SJSA1 (cell line): ENCODE measurements at regions not wholly inside any gene's neighbourhood (a gene's known extent, or its start where the extent isn't known, plus 50 kb on each side); places are given as distances from the start of the nearest gene placed in this dataset.
A peak's percentile ranks its signal among the peaks of the same experiment; 100 is the strongest.

Source experiments
- DNase-seq, 2 experiments: peaks; one replicate each; pipeline ENCODE4 v3.0.0-alpha.2; 2015 to 2020; ENCODE audit warnings: low spot score in 2 of 2, low read depth in 1 of 2
- H3K27ac ChIP-seq: fragments of 250-450 bp; sonication (Bioruptor Pico); 2 replicates; pipeline ENCODE4 v1.5.1; 2020; ENCODE audit warnings: mild to moderate bottlenecking, moderate library complexity
- H3K27me3 ChIP-seq: fragments of 250-450 bp; sonication (Bioruptor Pico); replicated peaks from 2 replicates; pipeline ENCODE4 v1.5.1; 2020; ENCODE audit warnings: mild to moderate bottlenecking, moderate library complexity
- H3K36me3 ChIP-seq: fragments of 250-450 bp; sonication (Bioruptor Pico); 2 replicates; pipeline ENCODE4 v1.5.1; 2020; ENCODE audit warnings: mild to moderate bottlenecking
- H3K4me1 ChIP-seq: fragments of 250-450 bp; sonication (Bioruptor Pico); replicated peaks from 2 replicates; pipeline ENCODE4 v1.6.1; 2021; ENCODE audit warnings: mild to moderate bottlenecking
- H3K4me3 ChIP-seq: fragments of 250-450 bp; sonication (Bioruptor Pico); 2 replicates; pipeline ENCODE4 v1.5.1; 2020; ENCODE audit warnings: mild to moderate bottlenecking
- H3K9me3 ChIP-seq: fragments of 250-450 bp; sonication (Bioruptor Pico); replicated peaks from 2 replicates; pipeline ENCODE4 v1.5.1; 2020; ENCODE audit warnings: mild to moderate bottlenecking

- no peak overlapping the region for H3K27ac ChIP-seq
- H3K4me1 ChIP-seq = 0 out of 2 replicates have a peak, but pooled peaks cover 2% of the 10 kb centered on the region
- H3K36me3 ChIP-seq = no peaks in the 10 kb centered on the region
- H3K4me3 ChIP-seq = no peak overlapping the region
- DNase-seq = no peak
- no peaks in the 10 kb centered on the region for H3K9me3 ChIP-seq
- H3K27me3 ChIP-seq = no peaks in the 10 kb centered on the region
Measured at GRCh38 chr4:20096911-20097310, 154.8 kb upstream of the SLIT2 start.

GRCh38 chr4:20095805-20096541 lies 155.7 kb upstream of the SLIT2 start:
- H3K4me1 ChIP-seq = 0 out of 2 replicates have a peak, but pooled peaks cover 2% of the 10 kb centered on the region
- H3K9me3 ChIP-seq = no peaks in the 10 kb centered on the region
- no peak overlapping the region for H3K4me3 ChIP-seq
- DNase-seq = no peak
- H3K36me3 ChIP-seq = no peaks in the 10 kb centered on the region
- no peak overlapping the region for H3K27ac ChIP-seq
- H3K27me3 ChIP-seq = no peaks in the 10 kb centered on the region

GRCh38 chr4:20091781-20092180 lies 159.9 kb upstream of the SLIT2 start:
- Histone ChIP-seq H3K4me1 (0 out of 2 replicates have a peak, but pooled peaks cover 2% of the 10 kb centered on the region), H3K9me3 (no peaks in the 10 kb centered on the region), H3K4me3 (no peak overlapping the region), H3K27ac (no peak overlapping the region), H3K27me3 (no peaks in the 10 kb centered on the region), H3K36me3 (no peaks in the 10 kb centered on the region)
- no peak for DNase-seq

- no peaks in the 10 kb centered on the region for H3K9me3 ChIP-seq
- H3K27ac ChIP-seq = no peak overlapping the region
- DNase-seq = no peak
- no peak overlapping the region for H3K4me3 ChIP-seq
- H3K27me3 ChIP-seq = no peaks in the 10 kb centered on the region
- H3K36me3 ChIP-seq = no peaks in the 10 kb centered on the region
- H3K4me1 ChIP-seq = no peaks in the 10 kb centered on the region
Measured at GRCh38 chr4:20087522-20087911, 164.2 kb upstream of the SLIT2 start.

DNA sequence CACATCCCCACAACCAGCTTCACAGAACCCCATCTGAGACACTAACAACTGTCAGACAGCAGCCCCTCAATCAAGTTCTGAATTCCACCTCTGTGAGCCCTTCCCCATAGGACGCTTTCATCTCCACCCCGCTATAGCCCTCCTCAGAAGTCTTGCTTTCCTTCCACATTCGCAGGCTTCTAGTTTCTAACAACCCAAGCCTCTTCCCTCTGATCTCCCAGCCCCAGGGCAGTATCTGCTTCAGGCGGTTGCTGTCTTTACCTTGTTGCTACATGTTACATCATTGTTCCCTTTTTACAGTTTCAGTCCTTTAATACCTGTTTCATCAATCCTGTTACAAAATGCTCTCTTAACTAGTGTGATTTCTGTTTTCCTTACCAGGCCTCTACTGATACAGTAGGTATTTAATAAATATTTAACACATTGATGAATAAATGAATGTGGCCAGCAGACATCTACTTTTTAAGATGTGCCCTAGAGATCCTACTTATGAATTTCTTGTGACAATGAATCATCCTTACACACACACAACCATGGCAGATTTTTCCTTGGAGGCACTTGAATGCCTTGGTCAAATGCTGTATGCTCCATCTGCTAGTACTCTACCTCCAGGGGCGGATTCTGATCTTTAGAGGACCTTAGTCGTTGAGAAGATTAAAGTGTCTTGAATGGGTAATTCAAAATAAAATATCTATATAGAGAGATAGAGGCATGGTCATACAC lies 164.7 kb upstream of the SLIT2 start:
- H3K27ac ChIP-seq = no peak overlapping the region
- H3K36me3 ChIP-seq = no peaks in the 10 kb centered on the region
- DNase-seq = no peak
- no peak overlapping the region for H3K4me3 ChIP-seq
- no peaks in the 10 kb centered on the region for H3K4me1 ChIP-seq
- H3K9me3 ChIP-seq = no peaks in the 10 kb centered on the region
- H3K27me3 ChIP-seq = no peaks in the 10 kb centered on the region

DNA sequence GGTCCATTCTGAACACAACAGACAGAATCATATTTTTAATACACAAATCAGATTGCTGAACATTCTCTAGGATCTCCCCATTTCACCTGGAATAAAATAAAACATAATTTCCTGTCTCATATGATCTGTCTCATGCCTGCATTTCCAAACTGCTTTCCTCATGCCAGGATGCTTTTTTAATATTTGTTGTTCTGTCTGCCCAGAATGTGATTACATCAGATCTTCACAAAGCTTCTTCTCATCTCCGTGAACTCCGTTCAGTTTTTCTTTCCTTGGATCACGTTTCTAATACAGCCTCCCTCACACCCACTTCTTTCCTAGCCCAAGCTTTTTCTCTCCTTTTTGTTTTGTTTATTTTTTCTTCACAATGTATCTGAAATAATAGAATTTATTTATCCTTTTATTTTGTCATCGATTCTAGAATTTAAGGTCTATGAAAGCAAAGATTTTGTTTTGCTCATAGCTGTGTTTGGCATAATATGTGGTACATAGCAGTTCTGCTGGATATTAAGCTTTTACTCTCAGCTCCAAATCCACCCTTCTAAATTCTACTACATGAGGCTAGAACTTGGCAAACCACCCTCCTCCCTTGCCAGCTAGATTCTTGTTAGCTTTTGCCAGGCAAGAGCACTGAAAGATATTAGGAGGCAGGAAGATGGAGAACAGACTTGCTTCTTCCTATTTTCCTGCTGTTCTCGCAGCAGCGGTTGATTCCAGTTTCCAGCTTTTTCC lies 165.5 kb upstream of the SLIT2 start:
- H3K9me3 ChIP-seq = no peaks in the 10 kb centered on the region
- no peaks in the 10 kb centered on the region for H3K4me1 ChIP-seq
- no peaks in the 10 kb centered on the region for H3K27me3 ChIP-seq
- no peak overlapping the region for H3K4me3 ChIP-seq
- no peak overlapping the region for H3K27ac ChIP-seq
- no peak for DNase-seq
- no peaks in the 10 kb centered on the region for H3K36me3 ChIP-seq

GRCh38 chr4:20085653-20086052 lies 166.1 kb upstream of the SLIT2 start:
- Histone ChIP-seq H3K27ac (no peak overlapping the region), H3K4me1 (no peaks in the 10 kb centered on the region), H3K27me3 (no peaks in the 10 kb centered on the region)

DNA sequence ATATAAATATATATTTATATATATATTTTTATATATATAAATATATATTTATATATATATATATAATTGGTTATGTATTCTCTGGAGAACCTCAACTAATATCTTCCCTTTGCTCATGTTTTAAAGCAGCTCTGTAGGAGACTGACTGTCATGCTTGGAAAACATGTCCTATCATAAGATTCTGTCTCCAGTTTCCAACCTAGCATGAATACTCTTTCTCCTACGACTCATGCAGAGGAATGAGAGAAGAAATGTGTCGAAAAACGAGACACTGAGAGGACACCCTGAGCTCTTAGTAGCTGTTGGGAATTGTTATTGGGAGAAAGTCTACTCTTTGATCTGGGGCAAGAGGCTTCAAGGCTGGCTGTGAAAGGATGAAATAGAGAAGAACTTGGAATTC lies 166.5 kb upstream of the SLIT2 start:
- no peak for DNase-seq
- H3K27me3 ChIP-seq = no peaks in the 10 kb centered on the region

More at GRCh38 chr4:20085653-20086052, 166.1 kb upstream of the SLIT2 start:
- Histone ChIP-seq H3K4me3 (no peak overlapping the region), H3K36me3 (no peaks in the 10 kb centered on the region), H3K9me3 (no peaks in the 10 kb centered on the region)
- no peak for DNase-seq

GRCh38 chr4:20084488-20084887 lies 167.2 kb upstream of the SLIT2 start:
- H3K27me3 ChIP-seq = no peaks in the 10 kb centered on the region
- H3K9me3 ChIP-seq = no peaks in the 10 kb centered on the region
- no peaks in the 10 kb centered on the region for H3K4me1 ChIP-seq
- DNase-seq = no peak
- no peaks in the 10 kb centered on the region for H3K36me3 ChIP-seq
- H3K4me3 ChIP-seq = no peak overlapping the region
- no peak overlapping the region for H3K27ac ChIP-seq

More for the DNA sequence above, 166.5 kb upstream of the SLIT2 start:
- Histone ChIP-seq H3K9me3 (no peaks in the 10 kb centered on the region), H3K4me3 (no peak overlapping the region), H3K4me1 (no peaks in the 10 kb centered on the region), H3K27ac (no peak overlapping the region), H3K36me3 (no peaks in the 10 kb centered on the region)

DNA sequence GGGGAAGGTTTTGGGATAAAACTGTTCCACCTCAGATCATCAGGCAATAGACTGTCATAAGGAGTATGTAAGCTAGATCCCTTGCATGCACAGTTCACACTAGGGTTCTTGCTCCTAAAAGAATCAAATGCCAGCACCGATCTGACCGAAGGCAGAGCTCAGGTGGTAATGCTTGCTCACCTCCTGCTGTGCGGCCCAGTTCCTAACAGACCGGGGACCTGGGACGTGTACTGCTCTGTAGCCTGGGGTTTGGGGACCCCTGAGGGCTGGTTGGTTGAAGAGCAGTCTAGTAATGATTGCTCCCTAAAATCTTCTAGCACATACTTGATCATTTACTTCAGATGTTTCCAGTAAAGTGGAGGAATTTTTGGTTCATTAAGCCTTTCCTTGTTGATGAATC lies 173.1 kb upstream of the SLIT2 start:
- H3K27me3 ChIP-seq = 0 out of 2 replicates have a peak, but pooled peaks cover 4% of the 10 kb centered on the region
- H3K4me3 ChIP-seq = no peak overlapping the region
- H3K4me1 ChIP-seq = peaks cover 4% of the 10 kb centered on the region; the same call in 1 of the 2 replicates
- H3K9me3 ChIP-seq = no peaks in the 10 kb centered on the region
- H3K27ac ChIP-seq = no peak overlapping the region
- H3K36me3 ChIP-seq = no peaks in the 10 kb centered on the region
- no peak for DNase-seq

DNA sequence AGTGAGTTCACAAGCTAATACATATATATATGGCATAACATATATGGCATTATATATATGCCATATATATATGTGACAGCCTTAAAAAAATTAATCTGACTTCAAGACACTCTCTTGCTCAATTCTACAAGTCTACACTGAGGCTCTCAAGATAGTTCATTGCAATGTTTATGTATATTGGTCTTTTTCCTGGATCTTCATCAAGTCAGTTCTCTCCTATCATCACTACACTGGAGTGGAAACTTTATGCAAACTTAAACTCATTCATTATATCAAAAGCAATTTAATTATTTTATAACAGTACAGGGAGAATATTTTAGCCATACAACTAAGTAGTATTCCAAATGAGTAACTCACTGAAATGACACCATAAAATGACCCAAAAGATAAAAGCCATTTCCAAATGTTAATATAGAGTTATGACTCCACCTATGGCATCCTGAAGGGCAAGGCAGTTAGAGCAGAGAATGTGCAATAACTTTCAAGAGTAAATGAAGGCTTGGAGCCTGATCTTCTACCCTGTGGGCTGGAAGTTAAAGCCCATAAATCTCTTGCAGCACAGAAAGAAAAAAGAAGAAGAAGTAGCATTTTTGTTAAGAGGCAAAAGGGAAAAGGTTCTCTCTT lies 176.3 kb upstream of the SLIT2 start:
- H3K4me1 ChIP-seq = peaks cover 4% of the 10 kb centered on the region; the same call in 1 of the 2 replicates
- no peaks in the 10 kb centered on the region for H3K9me3 ChIP-seq
- no peak for DNase-seq
- H3K27ac ChIP-seq = no peak overlapping the region
- no peak overlapping the region for H3K4me3 ChIP-seq
- no peaks in the 10 kb centered on the region for H3K36me3 ChIP-seq
- H3K27me3 ChIP-seq = 0 out of 2 replicates have a peak, but pooled peaks cover 4% of the 10 kb centered on the region

DNA sequence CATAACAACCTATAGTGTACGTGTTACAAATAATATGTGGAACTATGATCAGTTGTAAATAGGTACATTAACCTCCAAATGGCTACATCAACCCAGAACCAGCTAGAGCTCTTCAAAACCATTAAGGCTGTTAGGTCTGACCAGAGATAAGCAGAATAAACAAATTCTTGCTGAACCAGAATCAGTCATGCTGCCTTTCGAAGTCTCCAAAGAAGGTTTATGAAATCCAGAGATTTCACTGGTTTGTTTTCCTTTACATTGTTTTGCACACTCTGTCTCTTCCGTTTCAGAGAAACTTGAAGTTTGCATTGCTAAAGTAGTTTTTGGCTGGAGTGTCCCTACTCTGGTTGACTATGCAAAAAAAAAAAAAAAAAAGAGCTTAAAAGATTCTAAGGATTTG lies 177.3 kb upstream of the SLIT2 start:
- Histone ChIP-seq H3K4me1 (peaks cover 4% of the 10 kb centered on the region), H3K27me3 (0 out of 2 replicates have a peak, but pooled peaks cover 4% of the 10 kb centered on the region), H3K36me3 (no peaks in the 10 kb centered on the region), H3K9me3 (no peaks in the 10 kb centered on the region), H3K4me3 (no peak overlapping the region), H3K27ac (no peak overlapping the region)
- DNase-seq = peak in 1 of 2 experiments; percentile 37

- H3K27ac ChIP-seq = no peak overlapping the region
- H3K27me3 ChIP-seq = no peaks in the 10 kb centered on the region; the same call in 1 of the 2 replicates
- H3K4me1 ChIP-seq = peaks cover 14% of the 10 kb centered on the region
- no peaks in the 10 kb centered on the region for H3K9me3 ChIP-seq
- no peak for DNase-seq
- H3K36me3 ChIP-seq = no peaks in the 10 kb centered on the region
- H3K4me3 ChIP-seq = no peak overlapping the region
Measured at GRCh38 chr4:20065952-20066351, 185.8 kb upstream of the SLIT2 start.
